HG03378 (cell line): ENCODE measurements at regions not wholly inside any gene's neighbourhood (a gene's known extent, or its start where the extent isn't known, plus 50 kb on each side); places are given as distances from the start of the nearest gene placed in this dataset.

Experiments
- ATAC-seq: cut with Tn5 transposase; IDR thresholded peaks from one replicate; pipeline ENCODE4 v1.9.1; 2021; ENCODE audit warnings: mild to moderate bottlenecking, moderate library complexity; ENCODE audit not compliant: unreplicated experiment

DNA sequence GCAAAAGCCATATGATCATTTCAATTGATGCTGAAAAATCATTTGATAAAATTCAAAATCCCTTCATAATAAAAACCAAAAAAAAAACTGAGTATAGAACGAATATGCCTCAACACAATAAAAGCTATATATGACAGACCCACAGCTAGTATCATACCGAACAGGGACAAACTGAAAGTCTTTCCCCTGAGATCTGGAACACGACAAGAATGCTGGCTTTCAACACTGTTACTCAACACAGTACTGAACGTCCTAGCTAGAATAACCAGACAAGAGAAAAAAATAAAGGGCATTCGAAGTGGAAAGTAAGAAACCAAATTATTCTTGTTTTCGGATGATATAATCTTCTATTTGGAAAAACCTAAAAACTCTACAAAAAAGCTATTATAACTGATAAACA is 559.9 kb downstream of the EPM2A start:
- no peak for ATAC-seq

DNA sequence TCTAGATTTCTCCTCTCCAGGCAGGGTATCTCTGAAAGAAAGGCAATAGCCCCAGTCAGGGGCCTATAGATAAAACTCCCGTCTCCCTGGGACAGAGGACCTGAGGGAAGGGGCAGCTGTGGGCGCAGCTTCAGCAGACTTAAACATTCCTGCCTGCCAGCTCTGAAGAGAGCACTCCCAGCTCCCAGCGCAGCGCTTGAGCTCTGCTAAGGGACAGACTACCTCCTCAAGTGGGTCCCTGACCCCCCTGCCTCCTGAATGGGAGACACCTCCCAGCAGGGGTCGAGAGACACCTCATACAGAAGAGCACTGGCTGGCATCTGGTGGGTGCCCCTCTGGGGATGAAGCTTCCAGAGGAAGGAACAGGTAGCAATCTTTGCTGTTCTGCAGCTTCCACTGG is 556.9 kb downstream of the EPM2A start:
- ATAC-seq, result no peak

DNA sequence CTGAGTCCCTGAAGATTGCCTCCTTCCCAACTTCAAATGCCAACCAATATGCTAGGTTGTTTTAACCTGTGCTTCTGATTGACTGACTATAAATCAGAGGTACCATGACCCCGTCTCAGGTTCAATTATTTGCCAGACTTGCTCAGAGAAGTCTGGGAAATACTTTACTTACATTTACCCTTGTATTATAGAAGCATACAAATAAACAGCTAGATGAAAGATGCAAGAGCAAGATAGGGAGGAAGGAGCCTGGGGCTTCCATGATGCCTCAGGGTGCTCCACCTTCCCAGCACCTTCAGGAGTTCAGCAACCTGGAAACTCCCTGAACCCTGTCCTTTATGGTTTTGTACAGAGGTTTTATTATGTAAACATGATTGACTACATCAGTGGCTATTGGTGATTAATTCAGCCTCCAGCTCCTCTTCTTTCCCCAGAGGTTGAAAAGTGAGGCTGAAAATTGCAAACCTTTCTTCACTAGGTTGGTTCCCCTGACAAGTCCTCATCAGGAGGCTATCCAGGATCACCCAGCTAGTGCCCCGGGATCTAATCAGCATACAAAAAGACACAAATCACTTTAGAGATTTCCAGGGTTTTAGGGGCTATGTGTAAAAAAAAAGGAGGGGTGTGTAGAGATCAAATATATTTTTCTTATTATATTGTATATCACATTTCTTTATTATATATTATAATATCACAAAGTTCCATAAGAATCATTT is 547.7 kb downstream of the EPM2A start:
- no peak for ATAC-seq

DNA sequence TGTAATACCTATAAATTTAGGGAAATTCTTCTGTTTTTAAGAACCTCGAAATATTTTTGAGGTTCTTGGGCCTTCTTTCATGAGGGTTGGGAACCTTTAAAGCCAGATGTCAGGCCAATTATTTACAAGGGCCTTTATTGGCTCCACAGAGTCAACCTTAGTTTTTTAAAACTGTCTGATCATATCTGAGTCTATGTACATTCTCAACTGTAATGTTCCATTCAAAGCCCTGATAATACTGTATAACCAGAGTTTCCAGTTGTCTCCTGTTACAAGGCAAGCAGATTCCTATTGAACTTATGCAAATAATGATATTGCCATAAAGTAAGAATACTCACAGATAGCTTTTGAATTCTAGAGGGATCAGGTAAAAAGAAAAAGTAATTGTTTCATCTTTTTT is 545.5 kb downstream of the EPM2A start:
- ATAC-seq, result no peak

DNA sequence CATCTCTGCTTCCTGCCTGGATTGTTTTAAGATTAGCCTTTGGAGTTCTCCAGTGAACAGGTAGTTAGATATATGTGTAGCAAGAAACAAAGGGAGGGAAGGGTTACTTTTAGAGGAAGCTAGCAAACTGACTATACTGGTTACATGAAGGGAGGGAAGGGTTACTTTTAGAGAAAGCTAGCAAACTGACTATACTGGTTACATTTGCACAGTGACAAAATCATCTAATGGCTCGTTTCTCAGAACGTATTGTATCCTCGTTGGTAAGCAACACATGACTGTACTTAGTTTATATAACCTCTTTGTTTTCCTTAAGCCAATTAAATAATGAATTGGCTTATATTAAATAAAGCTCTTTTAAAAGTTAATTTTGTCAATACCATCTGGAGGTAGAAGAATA is 540.9 kb downstream of the EPM2A start:
- ATAC-seq, result no peak

DNA sequence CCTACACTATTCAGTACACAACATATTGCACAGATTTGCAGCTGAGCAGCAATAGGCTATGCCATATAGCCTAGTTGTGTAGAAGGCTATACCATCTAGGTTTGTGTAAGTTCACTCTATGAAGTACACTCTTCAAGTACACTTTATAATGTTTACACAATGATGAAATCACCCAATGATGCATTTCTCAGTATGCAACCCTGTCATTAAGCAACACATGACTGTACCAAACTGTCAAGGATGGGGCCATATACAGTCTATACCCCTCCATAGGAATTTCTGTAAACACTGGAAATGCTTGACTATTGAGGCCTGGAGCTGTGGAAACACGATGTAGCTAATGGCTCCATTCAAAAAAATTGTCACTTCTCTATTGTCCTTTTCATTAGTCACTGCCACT is 535.4 kb downstream of the EPM2A start:
- no peak for ATAC-seq

DNA sequence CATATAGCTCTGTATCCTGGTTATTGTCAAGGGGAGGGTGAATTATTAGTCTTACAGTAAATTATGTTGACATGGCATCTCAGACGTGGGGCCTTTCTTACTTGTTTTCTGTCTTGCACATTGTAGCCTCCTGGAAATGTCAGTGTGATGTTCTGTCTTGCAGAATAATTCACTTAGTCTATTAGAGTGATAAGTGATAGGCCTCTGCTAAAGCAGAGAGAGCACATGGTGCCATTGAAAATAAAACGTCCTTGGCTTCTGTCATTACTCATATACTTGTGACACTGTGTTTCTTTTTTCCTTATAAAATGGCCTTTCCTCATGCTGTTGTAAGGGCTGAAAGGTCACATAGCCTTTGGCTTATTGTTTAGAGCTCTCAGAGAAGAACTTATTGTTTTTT is 531.0 kb downstream of the EPM2A start:
- ATAC-seq, result no peak

DNA sequence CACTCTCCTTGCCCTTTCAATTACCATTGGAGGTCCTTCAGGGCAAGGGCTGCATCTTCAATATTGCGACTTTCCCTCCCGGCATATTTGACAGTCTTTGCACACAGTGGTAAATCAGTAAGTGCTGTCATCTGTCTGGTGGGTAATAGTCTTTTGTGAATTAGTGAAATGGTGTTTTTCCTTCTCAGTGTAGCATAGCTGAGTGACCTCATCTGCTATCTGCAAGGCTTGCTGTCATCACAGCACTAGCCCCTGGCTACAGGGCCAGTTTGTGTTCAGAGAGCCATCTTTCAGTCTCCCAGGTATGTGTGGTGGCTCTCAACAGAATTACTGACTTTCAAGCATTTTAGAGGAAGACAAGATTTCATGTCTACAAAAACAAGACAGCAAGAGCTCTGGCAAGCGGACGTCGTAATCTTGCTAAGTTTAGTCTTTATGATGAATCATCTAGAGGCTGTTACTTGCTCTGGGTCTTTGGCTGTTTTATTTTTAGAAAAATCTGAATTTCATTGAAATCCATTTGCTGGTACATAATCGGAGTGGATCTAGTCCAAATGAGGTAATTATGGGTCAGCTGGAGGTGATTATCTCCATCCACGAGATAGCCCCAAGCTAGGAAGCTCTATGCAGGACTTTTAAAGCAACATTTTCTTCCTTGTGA is 528.9 kb downstream of the EPM2A start:
- no peak for ATAC-seq

DNA sequence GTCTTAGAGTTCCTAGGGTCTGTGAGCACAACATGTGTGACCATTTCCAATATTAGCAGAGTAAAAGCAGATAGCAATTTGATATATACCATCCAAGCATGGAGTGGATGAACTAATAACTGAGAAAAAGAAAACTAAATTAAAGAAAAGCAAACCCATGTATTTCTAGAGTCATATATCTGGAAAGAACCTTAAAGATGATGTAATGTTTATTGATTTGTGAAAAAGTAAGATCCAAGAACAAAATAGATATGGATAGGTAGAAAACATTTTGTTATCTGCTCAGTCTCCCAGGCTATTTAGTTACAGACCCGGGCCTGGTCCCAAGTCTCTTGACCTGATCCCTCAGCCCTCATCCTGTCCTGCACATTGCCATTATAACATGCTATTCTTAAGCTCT is 526.8 kb downstream of the EPM2A start:
- no peak for ATAC-seq

DNA sequence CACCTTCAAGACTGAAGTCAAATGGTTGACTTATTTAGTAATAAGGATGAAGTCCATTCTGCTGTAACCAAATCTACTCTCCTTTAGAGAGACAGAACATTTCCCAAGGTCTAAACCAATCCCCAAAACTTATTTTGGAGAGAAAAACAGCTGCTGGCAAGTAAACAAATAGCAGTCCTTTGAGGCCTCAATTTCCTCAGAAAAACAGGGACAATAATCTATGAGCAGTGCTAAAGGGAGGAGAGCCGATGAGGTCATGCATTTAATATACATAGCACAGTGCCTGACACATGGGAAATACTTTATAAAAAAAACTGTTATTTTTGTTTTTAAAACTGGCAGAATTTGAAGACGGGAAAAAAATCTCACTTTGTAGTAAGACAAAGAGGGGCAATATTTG is 526.0 kb downstream of the EPM2A start:
- no peak for ATAC-seq

DNA sequence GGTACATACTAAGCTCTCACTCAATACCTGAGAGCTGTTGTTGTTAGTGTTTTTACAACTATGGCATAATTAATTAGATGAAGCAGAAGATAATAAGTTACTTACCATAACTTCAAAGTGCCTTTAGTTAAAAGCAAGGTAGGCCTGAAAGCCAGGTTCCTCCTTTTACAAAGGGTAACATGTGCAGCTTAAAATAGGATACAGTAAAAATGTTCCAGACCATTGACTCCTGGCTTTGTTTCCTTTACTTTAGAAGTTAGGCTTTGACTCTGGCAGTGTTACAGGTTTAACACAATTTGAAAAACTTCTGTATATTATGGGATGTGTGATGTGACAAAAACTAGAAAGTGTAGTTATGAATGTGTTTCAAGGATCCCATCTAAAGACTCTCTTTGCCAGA is 522.5 kb downstream of the EPM2A start:
- ATAC-seq, result peak; percentile 35

DNA sequence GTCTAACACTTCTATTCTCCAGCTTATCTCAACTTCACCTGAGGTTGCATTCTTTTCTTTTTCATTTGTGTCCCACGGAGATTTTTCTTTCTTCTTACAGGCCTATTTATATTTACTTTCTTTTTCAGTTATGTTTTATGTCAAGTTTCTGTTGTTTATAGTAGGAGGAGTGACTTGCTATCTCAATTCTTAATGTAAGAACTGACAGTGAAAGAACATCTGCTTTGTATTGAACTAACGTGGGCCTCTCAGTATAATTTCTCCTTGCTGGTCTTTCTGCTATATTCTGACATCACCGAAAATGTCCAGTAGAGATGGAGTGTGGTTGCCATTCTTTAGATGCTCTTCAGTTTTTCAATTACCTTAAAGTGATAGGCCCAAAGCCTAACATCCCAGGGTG is 521.7 kb downstream of the EPM2A start:
- peak; percentile 83 for ATAC-seq

DNA sequence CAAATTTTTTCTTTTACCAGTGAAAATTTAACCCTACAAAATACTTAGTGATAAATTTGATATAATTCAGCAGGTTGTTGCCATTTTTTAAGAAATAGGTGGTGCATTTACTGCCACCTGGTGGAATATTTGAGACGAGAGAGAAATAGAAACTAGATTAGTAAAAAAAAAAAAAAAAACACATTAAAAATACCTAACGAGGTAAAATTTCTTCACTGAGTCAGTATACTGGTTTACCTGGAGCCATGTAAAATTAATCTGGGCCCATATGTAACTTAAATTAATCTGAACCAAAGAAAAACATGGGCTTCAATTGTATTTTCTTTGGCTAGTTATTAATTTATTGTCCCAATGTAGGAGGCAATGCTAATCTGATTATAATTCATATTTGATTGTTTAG is 520.8 kb downstream of the EPM2A start:
- ATAC-seq, result no peak

DNA sequence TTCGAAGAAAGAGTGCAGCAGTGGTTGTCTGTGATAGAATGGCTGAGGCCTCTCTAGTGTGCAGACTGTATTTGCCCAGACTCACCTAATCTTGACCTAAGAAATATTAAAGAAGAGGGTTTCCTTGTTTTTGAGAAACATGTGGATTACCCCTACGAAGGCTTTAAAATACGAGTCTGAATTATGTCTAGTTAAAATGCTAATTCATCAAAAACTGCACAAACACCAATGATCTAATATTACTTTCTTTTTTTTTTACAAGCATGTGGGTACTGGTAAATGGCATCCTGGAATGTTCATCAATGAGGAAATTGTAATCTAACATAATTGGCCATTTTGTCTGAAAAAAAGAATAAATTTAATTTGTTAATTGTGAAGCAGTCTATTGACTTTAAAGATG is 510.9 kb downstream of the EPM2A start:
- no peak for ATAC-seq

DNA sequence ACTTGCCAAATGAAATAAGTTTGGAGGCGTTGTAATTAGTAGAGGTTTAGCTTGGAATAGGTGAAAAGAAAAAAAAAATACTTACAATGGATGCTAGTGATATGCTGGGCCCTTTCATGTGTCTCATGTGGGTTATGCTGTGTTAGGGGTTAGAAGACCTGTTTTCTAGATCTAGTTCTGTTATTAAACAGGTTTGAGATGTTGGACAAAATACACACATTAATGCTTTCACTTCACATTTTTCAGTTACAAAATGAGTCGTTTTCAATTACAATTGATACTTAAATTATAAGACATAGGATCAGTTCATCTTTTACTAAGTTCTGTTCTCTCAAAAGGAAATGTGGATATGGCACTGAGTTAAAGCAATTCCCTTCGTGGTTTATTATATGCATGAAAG is 509.8 kb downstream of the EPM2A start:
- no peak for ATAC-seq

DNA sequence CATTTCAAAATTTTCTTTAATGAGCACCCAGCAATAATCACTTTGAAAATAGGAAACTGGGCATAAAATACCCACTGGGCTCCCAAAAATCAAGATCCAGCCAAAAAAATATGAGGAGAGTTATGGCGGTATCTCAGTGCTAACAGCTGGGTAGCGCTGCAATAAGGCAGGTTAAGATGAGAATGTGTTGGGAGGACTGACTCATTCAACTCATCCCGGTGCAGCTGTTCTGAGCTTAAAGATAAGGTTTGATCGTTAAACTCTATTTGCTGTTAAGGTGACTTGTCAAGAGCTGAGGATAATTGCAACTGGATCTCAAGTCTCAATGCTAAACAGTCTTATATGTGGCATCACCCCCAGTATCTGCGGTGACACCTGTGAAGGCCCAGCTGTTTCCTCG is 507.7 kb downstream of the EPM2A start:
- no peak for ATAC-seq

DNA sequence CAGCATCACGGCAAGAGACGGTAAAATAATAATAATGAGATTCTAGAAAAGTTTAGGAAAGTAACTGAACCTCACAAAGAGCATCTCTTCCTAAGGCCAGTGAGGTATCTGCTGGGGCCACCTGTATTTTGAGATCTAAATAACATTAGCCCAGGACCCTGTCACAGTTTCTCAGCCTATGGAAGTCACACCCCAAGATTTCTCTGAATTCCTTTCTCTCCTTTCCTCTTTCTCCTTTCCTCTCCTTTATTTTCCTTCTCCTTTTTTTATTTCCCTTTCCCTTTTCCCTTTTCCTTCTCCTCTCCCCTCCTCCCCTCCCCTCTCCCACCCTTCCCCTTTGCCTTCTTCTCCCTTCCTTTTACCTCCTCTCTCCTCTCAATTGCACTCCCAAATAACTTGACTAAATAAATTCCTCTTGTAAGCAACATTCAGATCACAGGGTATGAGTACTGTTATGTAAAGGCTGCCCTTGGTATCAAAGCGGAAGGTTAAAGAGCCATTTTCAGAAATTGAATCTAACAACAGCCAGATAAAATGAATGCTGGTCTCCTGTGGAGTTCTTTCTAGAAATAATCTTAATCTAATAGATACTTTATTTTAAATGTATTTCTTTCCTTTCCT is 506.2 kb downstream of the EPM2A start:
- no peak for ATAC-seq

DNA sequence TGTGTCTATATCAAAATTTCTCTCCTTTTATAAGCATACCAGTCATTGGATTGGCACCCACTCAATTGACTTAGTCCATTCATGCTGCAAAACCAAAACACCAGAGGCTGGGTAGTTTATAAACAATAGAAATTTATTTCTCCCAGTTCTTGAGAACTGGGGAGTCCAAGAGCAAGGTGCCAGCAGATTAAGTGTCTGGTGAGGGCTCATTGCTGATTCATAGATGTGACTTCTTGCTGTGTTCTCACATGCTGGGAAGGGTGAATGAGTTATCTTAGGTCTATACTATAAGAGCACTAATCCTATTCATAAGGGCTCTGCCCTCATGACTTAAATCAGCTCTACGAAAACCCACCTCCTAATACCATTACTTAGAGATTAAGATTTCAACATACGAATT is 501.4 kb downstream of the EPM2A start:
- ATAC-seq, result no peak

DNA sequence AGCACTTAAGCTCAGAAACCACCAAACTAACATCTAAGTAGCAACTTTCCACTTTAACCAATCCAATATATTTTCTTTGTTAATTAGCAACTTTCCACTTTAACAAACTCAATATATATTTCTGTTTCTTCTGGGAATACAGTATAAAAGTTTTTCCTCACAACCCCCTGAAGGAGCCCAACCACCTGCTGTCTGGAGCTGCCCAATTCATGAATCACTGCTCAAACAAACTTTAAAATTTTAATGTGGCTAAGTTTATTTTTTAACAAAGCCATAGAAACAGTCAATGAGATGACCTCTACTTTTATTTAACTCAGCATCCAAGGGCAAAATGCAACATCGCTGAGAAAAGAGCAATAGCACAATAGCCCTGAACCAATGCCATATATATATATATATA is 500.1 kb downstream of the EPM2A start:
- ATAC-seq, result no peak

DNA sequence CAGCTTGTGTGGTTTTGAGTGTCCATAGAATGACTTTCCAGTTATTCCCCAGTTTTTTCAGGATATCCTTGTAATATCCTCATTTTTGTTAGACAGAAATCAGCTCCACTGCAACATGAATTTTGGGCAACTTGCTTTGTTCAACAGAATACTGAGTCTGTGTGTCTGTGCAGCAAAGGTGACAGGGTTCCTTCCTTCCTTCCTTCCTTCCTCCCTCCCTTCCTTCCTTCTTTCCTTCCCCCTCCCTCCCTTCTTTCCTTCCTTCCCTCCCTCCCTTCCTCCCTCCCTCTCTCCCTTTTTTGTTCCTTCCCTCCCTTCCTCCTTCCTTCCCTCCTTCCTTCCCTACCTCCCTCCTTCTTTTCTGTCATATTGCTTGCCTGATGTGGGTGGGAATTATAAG is 496.5 kb downstream of the EPM2A start:
- ATAC-seq, result no peak

DNA sequence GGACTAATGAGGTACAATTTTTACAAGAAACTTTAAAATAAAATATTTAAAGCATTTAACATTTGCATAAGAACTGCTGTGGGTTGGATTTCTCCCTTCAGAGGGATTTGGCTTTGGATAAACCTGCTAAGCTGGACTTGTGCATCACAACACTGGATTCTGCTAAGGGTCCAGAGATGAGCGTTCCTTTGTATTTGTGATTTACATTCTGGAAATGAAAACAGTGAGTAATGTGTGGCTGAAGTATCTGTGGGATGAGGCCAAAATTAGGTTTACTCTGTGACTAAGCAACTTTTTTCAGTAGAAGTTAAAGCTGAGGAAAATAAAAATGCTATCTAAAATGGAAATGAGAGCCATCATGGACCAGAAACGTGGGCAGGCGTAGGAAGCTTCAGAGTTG is 494.3 kb downstream of the EPM2A start:
- ATAC-seq, result no peak

DNA sequence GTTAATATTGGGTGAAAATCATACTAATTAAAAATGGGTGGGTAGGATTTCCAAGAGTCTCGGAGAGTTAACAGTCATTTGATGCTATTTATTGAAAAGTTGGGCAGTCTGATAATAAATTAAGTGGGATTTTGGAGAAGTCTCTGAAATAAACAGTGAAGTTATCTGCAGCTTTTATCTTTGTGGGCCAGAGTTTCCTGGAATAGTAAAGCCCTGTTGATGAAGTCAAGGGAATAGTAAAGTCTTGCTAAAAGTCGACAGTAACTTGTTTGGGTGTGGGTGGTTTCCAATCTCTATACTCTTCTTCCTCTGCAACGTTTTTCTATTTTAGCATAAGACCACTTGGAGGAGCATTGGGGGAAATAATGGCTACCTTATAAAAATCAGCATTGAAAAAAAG is 493.6 kb downstream of the EPM2A start:
- ATAC-seq, result no peak
